Retinal pigment epithelial cell (primary cell): ENCODE measurements at regions not wholly inside any gene's neighbourhood (a gene's known extent, or its start where the extent isn't known, plus 50 kb on each side); places are given as distances from the start of the nearest gene placed in this dataset.

Experiments used
- DNase-seq: peaks from one replicate; pipeline ENCODE4 v3.0.0-alpha.2; 2010; ENCODE audit warnings: low read depth
- H3K4me3 ChIP-seq: 2 replicates; pipeline ENCODE4 v1.5.1; 2011; ENCODE audit warnings: mild to moderate bottlenecking, low read length, control low read depth, moderate library complexity
- TF ChIP-seq, protein P1 (sequence below): conservative IDR thresholded peaks from 2 replicates; pipeline ENCODE4 v1.5.1; 2011; ENCODE audit warnings: low read depth, low read length, control low read depth, inconsistent platforms

DNA sequence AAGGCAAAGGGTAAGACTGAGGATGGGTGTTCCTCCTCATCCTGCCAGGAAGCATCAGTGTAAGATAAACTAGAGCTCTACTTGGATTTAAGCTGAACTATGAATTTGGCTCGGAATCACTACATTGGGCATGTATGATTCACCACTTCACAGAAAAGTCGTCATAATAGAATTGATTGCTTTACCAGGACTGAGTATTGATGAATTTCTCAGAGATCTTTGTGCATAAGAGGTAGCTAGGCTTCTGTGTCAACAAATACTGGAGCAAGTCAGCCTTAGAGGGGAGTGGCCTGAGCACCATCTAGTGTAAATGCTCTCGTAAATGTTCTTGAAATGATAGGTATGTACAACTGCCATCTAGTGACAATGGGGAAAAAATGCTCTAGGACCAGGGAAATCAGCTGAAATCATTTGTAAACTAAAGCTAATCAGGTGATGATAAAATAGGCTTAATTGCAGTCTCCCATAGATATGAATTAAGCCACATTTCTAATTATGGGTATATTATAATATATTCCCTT is 309.5 kb upstream of the FMR1 start:
- TF ChIP-seq, protein P1, sequence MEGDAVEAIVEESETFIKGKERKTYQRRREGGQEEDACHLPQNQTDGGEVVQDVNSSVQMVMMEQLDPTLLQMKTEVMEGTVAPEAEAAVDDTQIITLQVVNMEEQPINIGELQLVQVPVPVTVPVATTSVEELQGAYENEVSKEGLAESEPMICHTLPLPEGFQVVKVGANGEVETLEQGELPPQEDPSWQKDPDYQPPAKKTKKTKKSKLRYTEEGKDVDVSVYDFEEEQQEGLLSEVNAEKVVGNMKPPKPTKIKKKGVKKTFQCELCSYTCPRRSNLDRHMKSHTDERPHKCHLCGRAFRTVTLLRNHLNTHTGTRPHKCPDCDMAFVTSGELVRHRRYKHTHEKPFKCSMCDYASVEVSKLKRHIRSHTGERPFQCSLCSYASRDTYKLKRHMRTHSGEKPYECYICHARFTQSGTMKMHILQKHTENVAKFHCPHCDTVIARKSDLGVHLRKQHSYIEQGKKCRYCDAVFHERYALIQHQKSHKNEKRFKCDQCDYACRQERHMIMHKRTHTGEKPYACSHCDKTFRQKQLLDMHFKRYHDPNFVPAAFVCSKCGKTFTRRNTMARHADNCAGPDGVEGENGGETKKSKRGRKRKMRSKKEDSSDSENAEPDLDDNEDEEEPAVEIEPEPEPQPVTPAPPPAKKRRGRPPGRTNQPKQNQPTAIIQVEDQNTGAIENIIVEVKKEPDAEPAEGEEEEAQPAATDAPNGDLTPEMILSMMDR, result no peak
- no peak overlapping the region for H3K4me3 ChIP-seq
- DNase-seq, result no peak

DNA sequence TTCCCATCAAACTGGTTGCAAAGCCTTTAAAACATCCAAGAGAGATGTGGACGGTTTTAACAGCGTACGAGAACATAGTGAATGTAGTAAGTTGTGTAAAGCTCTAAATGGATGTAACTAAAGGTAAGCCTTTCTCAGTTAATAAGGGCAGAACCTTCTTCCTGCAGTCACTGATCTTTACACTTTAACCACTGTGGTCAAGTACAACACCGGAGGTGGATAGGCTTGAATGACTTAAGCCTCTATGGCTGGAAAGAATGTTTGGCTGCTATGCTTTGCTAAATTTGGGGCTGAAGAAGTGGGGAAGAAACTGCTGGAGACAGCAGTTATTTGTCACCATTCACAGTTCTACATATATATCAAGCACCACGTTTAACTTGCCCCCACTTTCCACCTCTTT is 285.1 kb upstream of the FMR1 start:
- TF ChIP-seq, protein P1, result no peak
- DNase-seq, result no peak
- H3K4me3 ChIP-seq, result no peak overlapping the region

DNA sequence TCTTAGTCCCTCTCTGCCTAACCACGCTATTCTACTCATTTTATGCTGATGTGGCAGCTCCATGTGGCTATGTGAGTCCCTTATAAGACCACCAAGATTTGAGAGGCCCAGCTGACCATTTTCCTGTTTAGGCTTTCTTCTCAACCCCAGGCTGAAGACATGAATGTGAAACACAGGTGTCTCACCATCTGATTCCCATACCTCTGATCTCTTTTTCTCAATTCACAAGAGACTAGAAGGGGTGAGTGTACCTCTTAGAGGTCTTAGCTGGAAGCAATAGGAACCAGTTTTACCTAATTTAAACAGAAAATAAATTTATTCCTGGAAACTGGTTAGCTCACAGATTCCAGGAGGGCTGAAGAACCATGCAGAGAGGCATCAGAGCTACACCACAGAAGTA is 276.5 kb upstream of the FMR1 start:
- no peak overlapping the region for H3K4me3 ChIP-seq
- TF ChIP-seq, protein P1, result no peak
- no peak for DNase-seq

DNA sequence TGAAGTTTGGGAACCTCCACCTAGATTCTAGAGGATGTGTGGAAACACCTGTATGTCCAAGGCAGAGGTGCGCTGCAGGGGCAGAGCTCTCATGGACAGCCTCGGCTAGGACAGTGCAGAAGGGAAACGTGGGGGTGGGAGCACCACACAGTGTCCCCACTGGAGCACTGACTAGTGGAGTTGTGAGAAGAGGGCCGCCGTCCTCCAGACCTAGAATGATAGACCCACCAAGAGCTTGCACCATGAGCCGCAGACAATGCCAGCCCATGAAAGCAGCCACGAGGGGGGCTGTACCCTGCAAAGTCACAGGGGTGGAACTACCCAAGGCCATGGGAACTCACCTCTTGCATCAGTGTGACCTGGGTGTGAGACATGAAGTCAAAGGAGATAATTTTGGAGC is 274.5 kb upstream of the FMR1 start:
- no peak overlapping the region for H3K4me3 ChIP-seq
- TF ChIP-seq, protein P1, result no peak
- no peak for DNase-seq

DNA sequence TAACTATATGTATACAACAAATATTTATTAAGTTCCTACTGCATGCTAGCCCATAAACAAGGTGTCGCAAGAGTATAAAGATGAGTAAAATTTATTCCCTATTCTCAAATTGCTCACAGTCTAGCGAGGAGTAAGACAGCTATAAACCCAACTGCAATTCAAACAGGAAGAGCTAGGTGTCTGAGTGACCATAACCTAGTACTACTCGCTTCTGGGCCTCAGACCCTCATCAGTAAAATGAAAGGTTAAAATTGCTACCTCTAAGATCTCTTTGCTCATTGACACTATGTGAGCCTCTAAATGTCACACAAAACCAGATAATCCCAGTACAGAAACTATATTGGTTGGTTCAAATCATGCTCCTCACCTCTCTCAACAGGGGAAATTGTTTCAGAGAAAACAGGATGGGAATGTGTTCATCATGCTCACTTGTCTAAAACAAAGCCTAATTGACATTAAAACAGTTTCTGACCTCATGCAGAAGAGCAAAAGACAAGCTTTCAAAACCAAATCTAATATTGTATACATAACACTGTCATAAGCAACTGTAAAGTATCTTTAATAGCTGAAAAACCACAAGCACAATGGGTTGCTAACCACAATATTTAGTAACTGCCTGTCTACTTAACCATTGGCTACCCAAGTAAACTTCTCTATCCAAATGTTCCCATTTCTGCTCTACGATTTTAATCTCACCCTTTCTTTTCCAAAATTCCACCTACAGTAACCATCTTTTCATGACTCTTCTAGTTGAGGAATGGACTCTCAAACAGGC is 264.6 kb upstream of the FMR1 start:
- no peak for DNase-seq
- TF ChIP-seq, protein P1, result no peak
- H3K4me3 ChIP-seq, result no peak overlapping the region

DNA sequence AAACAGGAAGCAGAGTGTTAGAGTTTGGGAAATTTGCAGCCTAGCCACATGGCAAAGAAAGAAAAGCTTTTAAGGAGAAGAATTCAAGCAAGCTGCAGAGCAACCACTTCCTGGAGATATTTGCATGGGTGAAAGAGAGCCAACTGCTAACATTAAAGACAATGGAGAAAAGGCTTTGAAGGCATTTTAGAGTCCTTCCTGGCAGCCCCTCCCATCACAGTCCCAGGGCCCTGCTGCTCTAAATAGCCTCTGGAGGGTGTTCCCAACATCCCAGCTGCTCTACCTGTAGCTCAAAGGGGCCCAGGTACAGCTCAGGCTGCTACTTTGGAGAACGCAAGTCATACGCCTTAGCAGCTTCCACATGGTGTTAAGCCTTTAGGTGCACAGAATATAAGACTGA is 235.9 kb upstream of the FMR1 start:
- H3K4me3 ChIP-seq, result no peak overlapping the region
- TF ChIP-seq, protein P1, result no peak
- DNase-seq, result no peak

DNA sequence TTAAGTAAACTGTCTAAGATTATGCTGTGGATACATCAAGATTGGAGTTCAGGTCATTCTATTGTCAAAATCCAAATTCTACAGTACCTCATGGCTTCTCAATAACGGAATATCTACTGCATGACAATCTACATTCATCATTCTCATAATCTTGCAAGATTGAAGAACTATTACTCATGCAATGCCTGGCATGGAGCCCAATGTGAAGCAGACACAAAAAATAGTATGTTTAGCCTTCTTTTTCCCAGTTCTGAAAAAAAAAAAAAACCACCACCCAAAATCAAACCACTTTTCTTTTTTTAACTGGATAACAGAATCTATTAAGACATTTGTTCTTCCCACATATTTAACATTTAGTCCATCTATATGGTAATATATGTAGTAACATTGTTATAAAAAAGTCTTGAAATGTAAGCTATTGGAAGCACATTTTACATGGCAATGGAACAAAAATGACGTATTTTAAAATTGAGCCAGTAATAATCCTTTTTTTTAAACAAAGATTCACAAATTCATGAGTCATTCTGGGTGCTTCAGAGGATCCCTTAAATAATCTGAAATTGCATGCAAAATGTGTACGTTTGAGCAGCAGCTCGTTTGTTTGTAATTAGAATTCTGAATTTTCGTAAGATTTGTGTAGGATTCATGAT is 232.2 kb upstream of the FMR1 start:
- DNase-seq, result no peak
- TF ChIP-seq, protein P1, result no peak
- H3K4me3 ChIP-seq, result no peak overlapping the region
